Heart left ventricle (tissue), 16 donors: ENCODE measurements at regions not wholly inside any gene's neighbourhood (a gene's known extent, or its start where the extent isn't known, plus 50 kb on each side); places are given as distances from the start of the nearest gene placed in this dataset.
"Not testable (repeated sequence)": the region's sequence is repeated elsewhere in the genome, so short reads cannot be mapped to it uniquely, and the experiment has no call there.

ENCODE experiments used
- ATAC-seq, 4 donors: fragments of 200-7000 bp; cut with Tn5 transposase; one replicate each; pipeline ENCODE4 v1.9.1; 2020 to 2022; ENCODE audit warnings: moderate library complexity in 4 of 4, mild to moderate bottlenecking in 3 of 4, moderate number of reproducible peaks in 1 of 4
- DNase-seq, 5 donors: peaks; one replicate each; pipeline ENCODE4 v3.0.0-alpha.2; 2020
- H3K27ac ChIP-seq, 12 donors: fragments of 200-600 bp; sonication (generic) in 4 of 12; one replicate each; pipeline versions ENCODE4 v1.5.0 to v1.8.0; 2016 to 2022; ENCODE audit warnings: mild to moderate bottlenecking in 2 of 12
- H3K27me3 ChIP-seq, 9 donors: fragments of 200-600 bp; sonication (generic) in 2 of 9; one replicate each; pipeline versions ENCODE4 v1.5.1 to v1.8.0; 2016 to 2022; ENCODE audit warnings: mild to moderate bottlenecking in 3 of 9
- H3K36me3 ChIP-seq, 9 donors: fragments of 200-600 bp; sonication (generic) in 2 of 9; one replicate each; pipeline versions ENCODE4 v1.5.0 to v1.8.0; 2018 to 2022; ENCODE audit warnings: mild to moderate bottlenecking in 2 of 9
- H3K4me1 ChIP-seq, 12 donors: fragments of 200-600 bp; sonication (generic) in 4 of 12; one replicate each; pipeline versions ENCODE4 v1.5.0 to v1.8.0; 2016 to 2022; ENCODE audit warnings: mild to moderate bottlenecking in 3 of 12
- H3K4me3 ChIP-seq, 12 donors: fragments of 200-600 bp; sonication (generic) in 4 of 12; one replicate each; pipeline versions ENCODE4 v1.5.0 to v1.8.0; 2017 to 2022; ENCODE audit warnings: mild to moderate bottlenecking in 9 of 12, moderate library complexity in 4 of 12
- H3K9me3 ChIP-seq, 12 donors: fragments of 200-600 bp; sonication (generic) in 4 of 12; one replicate each; pipeline versions ENCODE4 v1.5.0 to v1.8.0; 2016 to 2022; ENCODE audit warnings: mild to moderate bottlenecking in 1 of 12
- POLR2A ChIP-seq, 2 donors: fragments of 450-650 bp; IDR thresholded peaks; one replicate each; pipeline ENCODE4 v1.6.1; 2017; ENCODE audit warnings: antibody characterized with exemption in 2 of 2, mild to moderate bottlenecking in 2 of 2, moderate library complexity in 2 of 2
- WGBS, 4 donors: extraction: QIAGEN DNeasy Blood & Tissue Kit in 2 of 4; methylation state at CpG; one replicate each; pipeline versions ENCODE4 v1.1.5 to v1.1.7; 2013 to 2018; 5-methylcytosine and 5-hydroxymethylcytosine counted together
- intact Hi-C, 10 donors: fragments of 100-400 bp; cut with DNase I; formaldehyde crosslinking; loops; one replicate each; pipeline versions ENCODE4 v1.11.1 to v1.14.2; 2022
- TF ChIP-seq, protein P1 (sequence below), 12 donors: fragments of 200-600 bp; sonication (generic) in 4 of 12; IDR thresholded peaks; one replicate each; pipeline versions ENCODE4 v1.5.0 to v1.8.0; 2018 to 2022; ENCODE audit warnings: antibody characterized with exemption in 12 of 12, mild to moderate bottlenecking in 5 of 12
- donor health status: ischemic (EF 13 %, LVEDD 7.1; RV severe dilation, severe dysfunction).
- donor health status: healthy with polysubstance abuse.
- donor health status: DM: no; HTN: yes; CAD: no.
- donor health status: DM: no; HTN: no; CAD: no.
- donor health status: ischemic (EF 25% LVEDD 6.9; RV normal size, moderate dysfunction).
- donor health status: ischemic (EF 25% LVEDD 5.7; RV mildly dilated, moderate dysfunction).
- donor health status: healthy.
- donor health status: DM: yes; HTN: yes; CAD: no.
- donor health status: ischemic (EF 35%, LVEDD 5.7; RV mildly dilated, moderate dysfunction).
- donor health status: nonischemic (EF 11% LVEDD 7.7; RV severe dilation, severe dysfunction).
- donor health status: DM: yes; HTN: yes; CAD: no.
- donor health status: PGD.
- donor health status: ischemic (EF 29% LVEDD 5.4; RV normal size, mild dysfunction).
- donor health status: nonischemic (EF 23%, LVEDD 6.1; RV moderate dilation, normal function).

- H3K4me3 ChIP-seq: no peak overlapping the region
- DNase-seq: no peak
- no peaks in the 10 kb centered on the region for H3K36me3 ChIP-seq
- TF ChIP-seq, protein P1, sequence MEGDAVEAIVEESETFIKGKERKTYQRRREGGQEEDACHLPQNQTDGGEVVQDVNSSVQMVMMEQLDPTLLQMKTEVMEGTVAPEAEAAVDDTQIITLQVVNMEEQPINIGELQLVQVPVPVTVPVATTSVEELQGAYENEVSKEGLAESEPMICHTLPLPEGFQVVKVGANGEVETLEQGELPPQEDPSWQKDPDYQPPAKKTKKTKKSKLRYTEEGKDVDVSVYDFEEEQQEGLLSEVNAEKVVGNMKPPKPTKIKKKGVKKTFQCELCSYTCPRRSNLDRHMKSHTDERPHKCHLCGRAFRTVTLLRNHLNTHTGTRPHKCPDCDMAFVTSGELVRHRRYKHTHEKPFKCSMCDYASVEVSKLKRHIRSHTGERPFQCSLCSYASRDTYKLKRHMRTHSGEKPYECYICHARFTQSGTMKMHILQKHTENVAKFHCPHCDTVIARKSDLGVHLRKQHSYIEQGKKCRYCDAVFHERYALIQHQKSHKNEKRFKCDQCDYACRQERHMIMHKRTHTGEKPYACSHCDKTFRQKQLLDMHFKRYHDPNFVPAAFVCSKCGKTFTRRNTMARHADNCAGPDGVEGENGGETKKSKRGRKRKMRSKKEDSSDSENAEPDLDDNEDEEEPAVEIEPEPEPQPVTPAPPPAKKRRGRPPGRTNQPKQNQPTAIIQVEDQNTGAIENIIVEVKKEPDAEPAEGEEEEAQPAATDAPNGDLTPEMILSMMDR (IDR thresholded peaks at IDR 0.05): no peak
- no peak for TF ChIP-seq POLR2A (IDR thresholded peaks at IDR 0.05)
- H3K9me3 ChIP-seq: peaks cover 0 to 4% (median 0%) of the 10 kb centered on the region in 12 donors
- ATAC-seq: no peak
- H3K4me1 ChIP-seq: no peaks in the 10 kb centered on the region
- intact Hi-C loops: no loop called here
- no peaks in the 10 kb centered on the region for H3K27me3 ChIP-seq
- 62 to 79% (median 72%) methylated on average over 3 to 5 of the region's 5 CpGs for WGBS, 4 donors
- H3K27ac ChIP-seq: no peak overlapping the region
Observed at GRCh38 chr9:65420771-65421170, 135.8 kb upstream of the FOXD4L5 start.

DNA sequence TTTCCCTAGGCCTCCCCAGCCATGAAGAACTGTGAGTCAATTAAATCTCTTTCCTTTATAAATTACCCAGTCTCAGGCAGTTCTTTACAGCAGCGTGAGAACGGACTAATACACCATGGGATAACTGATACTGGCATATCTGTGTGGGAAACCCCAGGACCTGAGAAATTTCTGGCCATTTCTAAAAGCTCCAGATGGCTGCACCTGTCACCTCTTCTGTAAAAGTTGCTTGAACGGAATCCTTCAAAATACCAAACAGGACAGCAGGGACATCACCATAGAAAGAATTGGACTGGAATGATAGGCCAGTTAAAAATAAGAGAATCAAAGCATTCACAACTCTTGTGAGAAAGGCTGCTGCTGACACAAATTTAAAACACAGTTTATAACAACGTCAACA lies 134.0 kb upstream of the FOXD4L5 start:
- H3K27ac ChIP-seq, H3K27me3 ChIP-seq, intact Hi-C loops, H3K36me3 ChIP-seq, H3K4me3 ChIP-seq, DNase-seq, H3K9me3 ChIP-seq, ATAC-seq, H3K4me1 ChIP-seq: not testable (repeated sequence)
- WGBS, 4 donors: 55 to 66% (median 62%) methylated on average over 4 of the region's 4 CpGs

DNA sequence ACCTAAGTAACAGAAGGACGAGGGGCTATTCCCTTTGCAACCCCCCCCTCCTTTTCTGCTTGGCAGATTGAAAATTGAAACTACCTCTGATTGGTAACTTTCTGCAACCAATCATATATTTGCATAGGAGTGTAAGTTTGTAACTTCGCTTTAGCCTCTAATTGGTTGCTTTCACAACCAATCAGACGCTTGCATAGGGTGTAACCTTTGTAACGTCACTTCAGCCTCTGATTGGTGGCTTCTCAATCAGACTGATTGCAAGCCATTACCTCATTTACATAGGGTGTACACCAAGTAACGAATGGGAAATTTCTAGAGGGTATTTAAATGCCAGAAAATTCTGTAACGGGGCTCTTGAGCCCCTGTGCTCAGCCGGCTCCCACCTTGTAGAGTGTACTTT lies 131.9 kb upstream of the FOXD4L5 start:
- H3K4me1 ChIP-seq, intact Hi-C loops, H3K4me3 ChIP-seq, H3K27ac ChIP-seq, H3K9me3 ChIP-seq, H3K27me3 ChIP-seq, ATAC-seq, H3K36me3 ChIP-seq, DNase-seq: not testable (repeated sequence)
- 52 to 61% (median 55%) methylated on average over 7 of the region's 7 CpGs for WGBS, 4 donors

DNA sequence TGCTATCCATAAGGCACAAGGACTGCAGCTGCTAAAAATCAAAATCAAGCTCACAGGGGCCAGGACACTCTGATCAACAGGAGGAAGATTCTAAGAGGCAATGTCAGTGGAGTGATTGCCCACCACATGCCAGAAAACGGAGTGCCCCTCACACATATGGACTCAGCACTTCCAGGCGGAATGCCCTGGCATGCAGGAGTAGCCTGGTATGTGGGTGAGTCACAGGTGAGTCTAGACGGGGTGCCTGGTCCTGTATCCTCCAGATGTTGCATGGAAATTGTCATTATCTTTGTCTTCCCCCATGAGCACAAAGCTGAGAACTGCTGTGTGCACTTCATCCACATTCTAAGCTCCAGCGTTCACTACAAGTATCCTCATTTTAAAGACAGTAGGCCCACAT lies 129.2 kb upstream of the FOXD4L5 start:
- H3K9me3 ChIP-seq, H3K4me1 ChIP-seq, H3K4me3 ChIP-seq, H3K27ac ChIP-seq, H3K36me3 ChIP-seq, H3K27me3 ChIP-seq, intact Hi-C loops, DNase-seq, ATAC-seq: not testable (repeated sequence)
- WGBS, 4 donors: 38 to 50% (median 45%) methylated on average over 3 to 4 of the region's 4 CpGs

DNA sequence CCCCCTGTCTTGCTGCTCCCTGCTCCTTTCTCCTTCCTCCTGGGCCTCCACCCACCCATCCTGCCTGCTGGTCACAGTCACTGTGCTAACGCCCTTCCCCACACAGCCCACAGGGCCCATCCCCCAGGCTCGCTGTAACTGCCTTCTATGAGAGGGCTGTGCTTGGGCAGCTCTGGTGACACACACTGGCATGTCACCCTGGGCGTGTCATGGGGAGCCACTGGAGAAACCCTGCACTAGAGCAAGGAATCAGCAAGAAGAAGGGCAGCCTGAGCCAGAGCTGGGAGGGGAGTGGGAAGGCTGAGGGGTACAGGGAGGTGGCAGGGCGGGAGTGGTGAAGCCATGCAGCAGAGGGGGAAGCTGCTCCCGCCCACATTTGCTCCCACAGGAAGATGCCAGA lies 128.4 kb upstream of the FOXD4L5 start:
- 56 to 62% (median 58%) methylated on average over 5 of the region's 5 CpGs for WGBS, 4 donors
- H3K27ac ChIP-seq, DNase-seq, H3K4me1 ChIP-seq, H3K36me3 ChIP-seq, H3K9me3 ChIP-seq, H3K27me3 ChIP-seq, intact Hi-C loops, H3K4me3 ChIP-seq, ATAC-seq: not testable (repeated sequence)

- Histone ChIP-seq H3K27ac (no peak overlapping the region), H3K9me3 (peaks cover 0 to 8% (median 0%) of the 10 kb centered on the region in 12 donors), H3K36me3 (no peaks in the 10 kb centered on the region), H3K4me3 (no peak overlapping the region), H3K4me1 (no peaks in the 10 kb centered on the region), H3K27me3 (peaks cover 0 to 4% (median 0%) of the 10 kb centered on the region in 9 donors)
- DNase-seq (no peak), ATAC-seq (no peak)
- whole genome bisulfite sequencing, 4 donors: 65 to 79% (median 73%) methylated on average over 6 to 8 of the region's 8 CpGs
- intact Hi-C loops: no loop called here
- TF ChIP-seq, protein P1 (IDR thresholded peaks at IDR 0.05): no peak
- TF ChIP-seq POLR2A (IDR thresholded peaks at IDR 0.05): no peak
Observed at GRCh38 chr9:65411901-65412300, 126.9 kb upstream of the FOXD4L5 start.
